Type B pancreatic cell (in vitro differentiated cells): ENCODE measurements at regions not wholly inside any gene's neighbourhood (a gene's known extent, or its start where the extent isn't known, plus 50 kb on each side); places are given as distances from the start of the nearest gene placed in this dataset.

Experiments used
- DNase-seq: peaks from one replicate; pipeline ENCODE4 v3.0.0; 2021; ENCODE audit warnings: mixed read lengths; ENCODE audit not compliant: unreplicated experiment; ENCODE audit errors: extremely low spot score
- H3K27ac Mint-ChIP-seq: 2 replicates; pipeline ENCODE4 v1.8.0; 2021; ENCODE audit warnings: mild to moderate bottlenecking, mixed read lengths
- H3K27me3 Mint-ChIP-seq: 2 replicates; pipeline ENCODE4 v1.8.0; 2021; ENCODE audit warnings: mixed read lengths
- H3K36me3 Mint-ChIP-seq: 2 replicates; pipeline ENCODE4 v1.8.0; 2021; ENCODE audit warnings: mixed read lengths
- H3K4me1 Mint-ChIP-seq: one replicate; pipeline ENCODE4 v1.8.0; 2021; ENCODE audit warnings: mixed read lengths; ENCODE audit not compliant: unreplicated experiment
- H3K4me3 Mint-ChIP-seq: 2 replicates; pipeline ENCODE4 v1.8.0; 2021; ENCODE audit warnings: mild to moderate bottlenecking, mixed read lengths
- H3K9me3 Mint-ChIP-seq: 2 replicates; pipeline ENCODE4 v1.8.0; 2021; ENCODE audit warnings: mixed read lengths
- TF ChIP-seq, protein P1 (sequence below): fragments of 200-600 bp; sonication (generic); conservative IDR thresholded peaks from 2 replicates; pipeline ENCODE4 v1.5.0; 2021; ENCODE audit warnings: antibody characterized with exemption, mild to moderate bottlenecking

DNA sequence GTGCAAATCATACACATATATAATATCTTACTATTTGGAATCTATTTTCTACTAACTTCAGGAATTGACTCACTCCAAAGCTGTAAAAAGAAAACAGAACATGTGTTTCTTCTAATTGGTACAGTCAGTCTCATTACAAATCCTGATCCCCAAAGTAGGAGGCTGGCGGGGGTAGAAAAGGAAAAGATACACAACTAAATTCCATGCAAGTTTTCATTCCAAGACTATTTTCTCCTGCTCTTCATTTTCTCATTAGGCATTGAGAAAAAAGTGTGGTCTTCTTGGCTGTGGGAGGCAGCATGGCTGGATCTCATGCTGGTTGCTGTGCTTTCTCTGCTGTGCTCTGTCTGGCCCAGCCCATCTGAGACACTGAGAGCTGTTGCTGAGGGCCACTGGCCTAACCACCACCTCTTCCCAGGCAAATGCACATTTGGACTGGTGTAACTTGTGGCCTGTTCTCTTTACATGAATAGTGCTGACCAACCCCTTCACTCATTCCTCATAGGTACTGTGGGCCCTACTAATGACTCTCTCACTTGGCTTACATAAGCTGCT is 1107.5 kb upstream of the B3GALT2 start:
- Mint-ChIP-seq H3K36me3 (no peaks in the 10 kb centered on the region), H3K27ac (no peak overlapping the region), H3K4me1 (no peaks in the 10 kb centered on the region), H3K27me3 (no peaks in the 10 kb centered on the region), H3K4me3 (no peak overlapping the region), H3K9me3 (no peaks in the 10 kb centered on the region)
- no peak for DNase-seq
- TF ChIP-seq, protein P1, sequence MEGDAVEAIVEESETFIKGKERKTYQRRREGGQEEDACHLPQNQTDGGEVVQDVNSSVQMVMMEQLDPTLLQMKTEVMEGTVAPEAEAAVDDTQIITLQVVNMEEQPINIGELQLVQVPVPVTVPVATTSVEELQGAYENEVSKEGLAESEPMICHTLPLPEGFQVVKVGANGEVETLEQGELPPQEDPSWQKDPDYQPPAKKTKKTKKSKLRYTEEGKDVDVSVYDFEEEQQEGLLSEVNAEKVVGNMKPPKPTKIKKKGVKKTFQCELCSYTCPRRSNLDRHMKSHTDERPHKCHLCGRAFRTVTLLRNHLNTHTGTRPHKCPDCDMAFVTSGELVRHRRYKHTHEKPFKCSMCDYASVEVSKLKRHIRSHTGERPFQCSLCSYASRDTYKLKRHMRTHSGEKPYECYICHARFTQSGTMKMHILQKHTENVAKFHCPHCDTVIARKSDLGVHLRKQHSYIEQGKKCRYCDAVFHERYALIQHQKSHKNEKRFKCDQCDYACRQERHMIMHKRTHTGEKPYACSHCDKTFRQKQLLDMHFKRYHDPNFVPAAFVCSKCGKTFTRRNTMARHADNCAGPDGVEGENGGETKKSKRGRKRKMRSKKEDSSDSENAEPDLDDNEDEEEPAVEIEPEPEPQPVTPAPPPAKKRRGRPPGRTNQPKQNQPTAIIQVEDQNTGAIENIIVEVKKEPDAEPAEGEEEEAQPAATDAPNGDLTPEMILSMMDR: no peak

DNA sequence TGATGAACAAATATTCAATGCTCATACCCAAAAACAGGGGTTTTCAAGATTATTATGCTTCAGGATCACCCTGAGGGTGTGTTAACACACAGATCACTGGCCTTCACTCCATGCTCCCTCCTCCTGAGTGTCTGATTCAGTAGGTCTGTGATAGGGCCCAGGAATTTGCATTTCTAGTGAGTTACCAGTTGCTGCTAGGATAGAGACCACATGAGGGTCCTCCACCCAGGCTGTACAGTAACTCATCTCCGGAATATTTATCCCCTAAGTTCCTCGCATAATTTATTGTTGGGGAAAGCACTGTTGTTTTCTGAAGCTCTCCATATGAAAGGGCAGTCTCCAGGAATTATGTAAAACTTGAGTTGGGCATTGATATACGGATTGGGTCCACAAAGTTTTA is 1106.6 kb upstream of the B3GALT2 start:
- TF ChIP-seq, protein P1: no peak
- H3K4me3 Mint-ChIP-seq: no peak overlapping the region
- no peaks in the 10 kb centered on the region for H3K9me3 Mint-ChIP-seq
- no peaks in the 10 kb centered on the region for H3K4me1 Mint-ChIP-seq
- no peak overlapping the region for H3K27ac Mint-ChIP-seq
- DNase-seq: no peak
- no peaks in the 10 kb centered on the region for H3K27me3 Mint-ChIP-seq
- no peaks in the 10 kb centered on the region for H3K36me3 Mint-ChIP-seq

DNA sequence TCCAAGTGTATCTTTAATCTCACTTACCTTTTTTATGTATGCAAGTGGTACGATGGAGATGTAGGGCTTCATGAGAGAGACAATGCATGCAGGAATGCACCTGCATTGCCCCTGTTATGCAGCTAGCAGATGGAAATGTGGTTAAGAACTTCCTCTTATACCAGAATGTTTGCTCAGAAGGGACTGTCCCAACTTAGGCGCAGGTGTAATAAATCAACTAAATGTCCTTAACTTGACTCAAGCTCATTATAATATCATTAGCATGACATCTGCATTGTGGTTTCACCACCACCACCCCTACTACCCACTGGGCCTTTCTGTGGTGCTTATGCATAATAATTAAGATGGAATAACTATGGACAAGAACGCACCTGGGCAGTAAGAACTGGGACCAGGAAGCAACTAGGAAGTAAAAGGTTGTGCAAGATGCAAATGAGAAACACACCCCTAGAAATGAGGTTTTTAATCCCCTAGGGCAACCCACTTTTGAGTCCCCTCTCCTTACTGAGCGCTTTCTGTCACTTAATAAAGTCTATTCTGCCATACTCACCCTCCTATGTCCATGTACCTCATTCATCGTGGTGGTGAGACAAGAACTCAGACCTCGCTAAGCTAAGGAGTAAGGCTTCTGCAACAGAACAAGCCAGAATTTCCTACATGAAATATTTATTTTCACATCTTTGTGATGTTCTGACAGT is 1103.3 kb upstream of the B3GALT2 start:
- Mint-ChIP-seq H3K4me1 (no peaks in the 10 kb centered on the region), H3K4me3 (no peak overlapping the region), H3K36me3 (no peaks in the 10 kb centered on the region), H3K9me3 (no peaks in the 10 kb centered on the region), H3K27me3 (no peaks in the 10 kb centered on the region), H3K27ac (no peak overlapping the region)
- TF ChIP-seq, protein P1: no peak
- DNase-seq: no peak

DNA sequence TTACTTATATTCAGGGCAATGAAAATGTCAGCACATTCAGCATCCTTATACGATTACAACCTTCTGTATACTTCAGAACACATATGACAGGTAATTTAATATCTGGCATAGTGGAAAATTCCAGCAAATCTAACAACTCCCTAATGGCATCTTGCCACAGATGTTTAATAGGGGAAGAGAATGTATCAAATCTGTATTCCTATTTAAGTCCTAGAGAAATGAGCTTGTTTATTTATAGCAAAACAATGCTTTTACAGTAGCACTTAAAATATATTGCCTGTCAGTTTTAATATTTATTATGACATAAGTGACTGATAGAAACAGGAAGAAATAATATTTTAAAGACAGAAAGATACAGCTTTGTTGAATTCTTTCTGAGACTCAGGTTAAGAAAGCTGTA is 1101.8 kb upstream of the B3GALT2 start:
- H3K27me3 Mint-ChIP-seq: no peaks in the 10 kb centered on the region
- no peak for DNase-seq
- H3K36me3 Mint-ChIP-seq: no peaks in the 10 kb centered on the region
- no peak overlapping the region for H3K27ac Mint-ChIP-seq
- TF ChIP-seq, protein P1: no peak
- H3K9me3 Mint-ChIP-seq: no peaks in the 10 kb centered on the region
- H3K4me1 Mint-ChIP-seq: no peaks in the 10 kb centered on the region
- H3K4me3 Mint-ChIP-seq: no peak overlapping the region

DNA sequence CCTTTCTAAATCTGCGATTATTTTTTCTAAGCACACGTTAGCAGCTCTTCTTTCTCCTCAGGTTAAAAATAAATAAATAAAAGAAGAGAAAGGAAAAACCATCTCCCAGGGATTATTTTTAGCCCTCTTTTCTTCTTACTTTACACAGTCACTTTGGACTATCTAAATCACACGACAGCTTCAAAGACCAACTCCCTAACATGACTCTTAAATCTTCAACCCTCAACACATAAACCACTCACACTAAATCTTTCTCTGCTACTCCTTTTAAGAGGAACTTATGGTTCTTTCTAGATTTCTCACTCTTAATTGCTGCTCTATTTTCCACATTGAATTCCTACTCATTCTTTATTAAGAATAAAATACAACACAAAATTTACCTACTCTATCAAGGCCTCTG is 1095.0 kb upstream of the B3GALT2 start:
- H3K9me3 Mint-ChIP-seq: no peaks in the 10 kb centered on the region
- H3K36me3 Mint-ChIP-seq: no peaks in the 10 kb centered on the region
- no peak for DNase-seq
- H3K27ac Mint-ChIP-seq: no peak overlapping the region
- no peaks in the 10 kb centered on the region for H3K4me1 Mint-ChIP-seq
- H3K4me3 Mint-ChIP-seq: no peak overlapping the region
- no peaks in the 10 kb centered on the region for H3K27me3 Mint-ChIP-seq
- TF ChIP-seq, protein P1: no peak
